HCT116 (cell line): ENCODE measurements at regions not wholly inside any gene's neighbourhood (a gene's known extent, or its start where the extent isn't known, plus 50 kb on each side); places are given as distances from the start of the nearest gene placed in this dataset.

Experiments
- ATAC-seq: fragments of 200-7000 bp; cut with Tn5 transposase; 2 replicates; pipeline ENCODE4 v1.9.1; 2020; ENCODE audit warnings: mild to moderate bottlenecking, moderate library complexity
- BruUV-seq: library from RNA; stranded (reverse); fragments of 400-500 nt; replicated peaks from 2 replicates; lab custom pipeline; 2021; lab: Mats Ljungman, UMichigan
- CTCF ChIA-PET: fragments of 300-600 bp; sonication (Branson Sonifier 250); formaldehyde crosslinking; loops from one replicate; lab custom pipeline; 2021; ENCODE audit warnings: antibody characterized with exemption; lab: Charles Lee
- POLR2A ChIA-PET: fragments of 300-600, 350-600 bp; sonication (Branson Sonifier 250); formaldehyde crosslinking; loops from one replicate; lab custom pipeline; 2021; ENCODE audit warnings: antibody characterized with exemption; lab: Charles Lee
- RAD21 ChIA-PET, 2 experiments: fragments of 300-600 bp; sonication (Branson Sonifier 250); formaldehyde crosslinking; loops; one replicate each; lab custom pipeline; 2023; ENCODE audit warnings: low total read pairs in 2 of 2; ENCODE audit not compliant: uncharacterized antibody in 2 of 2, unreplicated experiment in 2 of 2, low non-redundant PET in 1 of 2; lab: Charles Lee
- DNase-seq: peaks from one replicate; pipeline ENCODE4 v3.0.0-alpha.2; 2010; ENCODE audit warnings: low read depth, low spot score
- H2AFZ ChIP-seq: fragments of 200-600 bp; shearing (Covaris generic), sonication (generic); 2 replicates; pipeline ENCODE4 v1.6.1; 2017; ENCODE audit warnings: low read depth, mixed run types, mixed read lengths, antibody characterized with exemption, low read length; ENCODE audit not compliant: poor library complexity, severe bottlenecking
- H3K27ac ChIP-seq: 2 replicates; pipeline ENCODE4 v1.5.1; 2012; ENCODE audit warnings: low read depth, low read length
- H3K27me3 ChIP-seq: fragments of 200-600 bp; sonication (generic); 2 replicates; pipeline ENCODE4 v1.6.1; 2016; ENCODE audit warnings: mixed run types, low read length, mixed read lengths; ENCODE audit not compliant: insufficient read depth
- H3K36me3 ChIP-seq, 2 experiments: fragments of 200-500 bp in 1 of 2; fragments of 200-600 bp in 1 of 2; sonication (Bioruptor generic) in 1 of 2; sonication (generic) in 1 of 2; 2 replicates each; pipeline versions ENCODE4 v1.5.1 to v1.6.1; 2014 to 2016; ENCODE audit warnings: low read length in 2 of 2, inconsistent platforms in 1 of 2, mixed read lengths in 1 of 2, mixed run types in 1 of 2; ENCODE audit not compliant: insufficient read depth in 2 of 2, control insufficient read depth in 1 of 2
- H3K4me1 ChIP-seq, 2 experiments: fragments of 200-600 bp in 1 of 2; sonication (generic) in 1 of 2; 2 replicates each; pipeline versions ENCODE4 v1.5.1 to v1.6.1; 2012 to 2017; ENCODE audit warnings: low read length in 2 of 2, inconsistent platforms in 1 of 2, mild to moderate bottlenecking in 1 of 2, mixed read lengths in 1 of 2, mixed run types in 1 of 2, moderate library complexity in 1 of 2; ENCODE audit not compliant: insufficient read depth in 2 of 2, control insufficient read depth in 1 of 2
- H3K4me2 ChIP-seq: fragments of 200-600 bp; sonication (generic); 2 replicates; pipeline ENCODE4 v1.6.1; 2017; ENCODE audit warnings: mixed run types, low read length, mixed read lengths
- H3K4me3 ChIP-seq, 2 experiments: fragments of 200-600 bp in 1 of 2; sonication (generic) in 1 of 2; replicated peaks in 1 of 2; 2 replicates each; pipeline ENCODE4 v1.5.1; 2011 to 2016; ENCODE audit warnings: low read length in 2 of 2, control low read depth in 1 of 2, low read depth in 1 of 2, mild to moderate bottlenecking in 1 of 2, mixed read lengths in 1 of 2, mixed run types in 1 of 2
- H3K79me2 ChIP-seq: fragments of 200-600 bp; sonication (generic); 2 replicates; pipeline ENCODE4 v1.6.1; 2017; ENCODE audit warnings: mild to moderate bottlenecking, mixed run types, low read length, moderate library complexity, mixed read lengths; ENCODE audit not compliant: insufficient read depth
- H3K9ac ChIP-seq: fragments of 200-600 bp; sonication (generic); 2 replicates; pipeline ENCODE4 v1.6.1; 2016; ENCODE audit warnings: low read length, mixed read lengths
- H3K9me2 ChIP-seq: fragments of 200-600 bp; sonication (generic), shearing (Covaris generic); 2 replicates; pipeline ENCODE4 v1.6.1; 2017; ENCODE audit warnings: mixed run types, mild to moderate bottlenecking, moderate library complexity; ENCODE audit not compliant: insufficient read depth
- H3K9me3 ChIP-seq, 2 experiments: fragments of 200-500 bp in 1 of 2; fragments of 200-600 bp in 1 of 2; sonication (Bioruptor generic) in 1 of 2; sonication (generic) in 1 of 2; 2 replicates each; pipeline ENCODE4 v1.6.1; 2014 to 2017; ENCODE audit warnings: low read length in 2 of 2, mixed read lengths in 2 of 2, inconsistent platforms in 1 of 2, low read depth in 1 of 2, mild to moderate bottlenecking in 1 of 2, mixed run types in 1 of 2, moderate library complexity in 1 of 2; ENCODE audit not compliant: control insufficient read depth in 1 of 2, insufficient read depth in 1 of 2
- H4K20me1 ChIP-seq: fragments of 200-600 bp; sonication (generic), shearing (Covaris generic); 2 replicates; pipeline ENCODE4 v1.6.1; 2017; ENCODE audit warnings: mixed run types, mild to moderate bottlenecking, moderate library complexity; ENCODE audit not compliant: insufficient read depth
- CEBPB ChIP-seq: IDR thresholded peaks from 2 replicates; pipeline ENCODE4 v1.6.1; 2012; ENCODE audit warnings: low read depth
- EGR1 ChIP-seq: IDR thresholded peaks from 2 replicates; pipeline ENCODE4 v1.6.1; 2012; ENCODE audit warnings: low read depth
- ELF1 ChIP-seq: IDR thresholded peaks from 2 replicates; pipeline ENCODE4 v1.6.1; 2012; ENCODE audit warnings: low read depth, borderline replicate concordance
- FOSL1 ChIP-seq: IDR thresholded peaks from 2 replicates; pipeline ENCODE4 v1.6.1; 2012; ENCODE audit warnings: low read depth
- REST ChIP-seq: IDR thresholded peaks from 2 replicates; pipeline ENCODE4 v1.6.1; 2012; ENCODE audit warnings: low read depth
- SP1 ChIP-seq: IDR thresholded peaks from 2 replicates; pipeline ENCODE4 v1.6.1; 2012; ENCODE audit warnings: low read depth
- YY1 ChIP-seq: IDR thresholded peaks from 2 replicates; pipeline ENCODE4 v1.6.1; 2011; ENCODE audit warnings: low read length, low read depth, moderate library complexity, mild to moderate bottlenecking; ENCODE audit not compliant: insufficient replicate concordance; ENCODE audit errors: extremely low read depth
- ZFX ChIP-seq: fragments of 450-650 bp; IDR thresholded peaks from 2 replicates; pipeline ENCODE4 v1.6.1; 2017
- ZNF274 ChIP-seq: fragments of 200-500 bp; sonication (Bioruptor generic); IDR thresholded peaks from 2 replicates; pipeline ENCODE4 v1.6.1; 2014; ENCODE audit warnings: mild to moderate bottlenecking, low read depth, low read length, inconsistent platforms
- intact Hi-C: fragments of 100-400 bp; cut with micrococcal nuclease; formaldehyde crosslinking; loops from 2 replicates; pipeline ENCODE4 v1.10.0; 2022
- TF ChIP-seq, protein P1 (sequence below): IDR thresholded peaks from 2 replicates; pipeline ENCODE4 v1.6.1; 2012
- TF ChIP-seq, protein P2 (sequence below), 3 experiments: fragments of 200-600 bp in 1 of 3; sonication (generic) in 1 of 3; IDR thresholded peaks in 2 of 3; conservative IDR thresholded peaks in 1 of 3; 2 replicates each; pipeline ENCODE4 v1.5.1; 2012 to 2017; ENCODE audit warnings: low read depth in 2 of 3, low read length in 2 of 3, antibody characterized with exemption in 1 of 3, borderline replicate concordance in 1 of 3, control low read depth in 1 of 3, mild to moderate bottlenecking in 1 of 3, mixed read lengths in 1 of 3, mixed run types in 1 of 3, moderate library complexity in 1 of 3; ENCODE audit not compliant: insufficient read depth in 1 of 3

GRCh38 chr3:190973771-190974170 lies 111.3 kb upstream of the GMNC start (continued):
- TF ChIP-seq REST (no peak), ELF1 (no peak), ZNF274 (no peak), CEBPB (no peak)

DNA sequence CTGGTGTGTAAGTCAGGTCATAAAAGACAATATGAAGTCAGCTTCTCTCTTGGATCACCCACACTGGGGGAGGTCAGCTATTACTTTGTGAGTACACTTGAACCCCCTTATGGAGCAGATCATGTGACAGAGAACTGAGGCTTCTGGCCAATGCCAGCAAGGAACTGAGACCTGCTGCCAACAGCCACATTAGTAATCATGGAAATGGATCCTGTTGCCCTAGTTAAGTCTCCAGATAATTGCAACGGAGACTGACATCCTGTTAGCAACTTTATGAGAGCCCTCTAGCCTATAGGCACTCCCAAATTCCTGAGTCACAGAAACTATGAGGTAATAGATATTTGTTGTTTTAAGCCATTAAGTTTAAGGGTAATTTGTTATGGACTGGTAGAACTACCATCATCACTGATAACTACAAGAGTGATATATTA lies 110.4 kb upstream of the GMNC start:
- Histone ChIP-seq H3K9ac (no peak overlapping the region), H3K9me3 (no peaks in the 10 kb centered on the region), H3K79me2 (no peaks in the 10 kb centered on the region), H2AFZ (no peak overlapping the region), H3K36me3 (no peaks in the 10 kb centered on the region), H3K4me3 (no peak overlapping the region), H3K4me2 (no peak overlapping the region), H4K20me1 (no peaks in the 10 kb centered on the region)
- ATAC-seq, result no peak
- BruUV-seq, result no TSS peak
- intact Hi-C loops, result no loop called here
- TF ChIP-seq YY1, result no peak
- no peak for TF ChIP-seq EGR1
- TF ChIP-seq SP1, result no peak
- TF ChIP-seq, protein P1, sequence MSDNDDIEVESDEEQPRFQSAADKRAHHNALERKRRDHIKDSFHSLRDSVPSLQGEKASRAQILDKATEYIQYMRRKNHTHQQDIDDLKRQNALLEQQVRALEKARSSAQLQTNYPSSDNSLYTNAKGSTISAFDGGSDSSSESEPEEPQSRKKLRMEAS, result no peak
- TF ChIP-seq FOSL1, result no peak
- TF ChIP-seq, protein P2, sequence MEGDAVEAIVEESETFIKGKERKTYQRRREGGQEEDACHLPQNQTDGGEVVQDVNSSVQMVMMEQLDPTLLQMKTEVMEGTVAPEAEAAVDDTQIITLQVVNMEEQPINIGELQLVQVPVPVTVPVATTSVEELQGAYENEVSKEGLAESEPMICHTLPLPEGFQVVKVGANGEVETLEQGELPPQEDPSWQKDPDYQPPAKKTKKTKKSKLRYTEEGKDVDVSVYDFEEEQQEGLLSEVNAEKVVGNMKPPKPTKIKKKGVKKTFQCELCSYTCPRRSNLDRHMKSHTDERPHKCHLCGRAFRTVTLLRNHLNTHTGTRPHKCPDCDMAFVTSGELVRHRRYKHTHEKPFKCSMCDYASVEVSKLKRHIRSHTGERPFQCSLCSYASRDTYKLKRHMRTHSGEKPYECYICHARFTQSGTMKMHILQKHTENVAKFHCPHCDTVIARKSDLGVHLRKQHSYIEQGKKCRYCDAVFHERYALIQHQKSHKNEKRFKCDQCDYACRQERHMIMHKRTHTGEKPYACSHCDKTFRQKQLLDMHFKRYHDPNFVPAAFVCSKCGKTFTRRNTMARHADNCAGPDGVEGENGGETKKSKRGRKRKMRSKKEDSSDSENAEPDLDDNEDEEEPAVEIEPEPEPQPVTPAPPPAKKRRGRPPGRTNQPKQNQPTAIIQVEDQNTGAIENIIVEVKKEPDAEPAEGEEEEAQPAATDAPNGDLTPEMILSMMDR (IDR thresholded peaks at IDR 0.05 in 2 of 3, conservative IDR thresholded peaks at IDR 0.05 in 1 of 3; ENCODE audit: borderline replicate concordance in 1 of 3, insufficient read depth in 1 of 3, low read depth in 2 of 3, low read length in 2 of 3), result no peak
- TF ChIP-seq REST, result no peak
- TF ChIP-seq ZFX, result no peak
- TF ChIP-seq, all 23 proteins: peak for 0
- no peaks in the 10 kb centered on the region for H3K9me2 ChIP-seq
- DNase-seq, result no peak
- ChIA-PET POLR2A (no interaction called here), RAD21 (no interaction called here), CTCF (no interaction called here)
- H3K27me3 ChIP-seq, result no peaks in the 10 kb centered on the region
- no peak overlapping the region for H3K27ac ChIP-seq
- no peaks in the 10 kb centered on the region for H3K4me1 ChIP-seq
